HG02884 (cell line): ENCODE measurements at regions not wholly inside any gene's neighbourhood (a gene's known extent, or its start where the extent isn't known, plus 50 kb on each side); places are given as distances from the start of the nearest gene placed in this dataset.

Source experiments
- ATAC-seq: cut with Tn5 transposase; IDR thresholded peaks from one replicate; pipeline ENCODE4 v1.9.1; 2021; ENCODE audit warnings: mild to moderate bottlenecking, moderate library complexity; ENCODE audit not compliant: unreplicated experiment

DNA sequence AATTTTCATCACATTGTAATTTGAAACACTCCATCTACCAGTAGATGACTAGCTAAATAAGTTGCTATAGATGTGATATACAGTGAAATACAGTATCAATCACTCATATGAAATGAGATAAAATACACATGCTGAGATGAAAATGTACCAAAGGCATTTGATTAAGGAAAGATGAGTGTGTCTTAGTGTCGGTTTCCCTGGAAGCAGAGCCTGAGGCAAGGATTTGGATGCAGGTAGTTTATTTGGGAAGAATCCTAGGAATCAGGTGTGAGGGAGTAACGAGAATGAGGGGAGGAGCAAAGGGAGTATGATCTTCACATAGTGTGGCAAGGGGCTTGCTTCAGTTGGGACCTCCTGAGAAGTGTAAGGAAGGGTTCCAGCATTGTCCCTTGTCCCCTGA lies 188.2 kb upstream of the CTBP2 start:
- ATAC-seq = no peak

DNA sequence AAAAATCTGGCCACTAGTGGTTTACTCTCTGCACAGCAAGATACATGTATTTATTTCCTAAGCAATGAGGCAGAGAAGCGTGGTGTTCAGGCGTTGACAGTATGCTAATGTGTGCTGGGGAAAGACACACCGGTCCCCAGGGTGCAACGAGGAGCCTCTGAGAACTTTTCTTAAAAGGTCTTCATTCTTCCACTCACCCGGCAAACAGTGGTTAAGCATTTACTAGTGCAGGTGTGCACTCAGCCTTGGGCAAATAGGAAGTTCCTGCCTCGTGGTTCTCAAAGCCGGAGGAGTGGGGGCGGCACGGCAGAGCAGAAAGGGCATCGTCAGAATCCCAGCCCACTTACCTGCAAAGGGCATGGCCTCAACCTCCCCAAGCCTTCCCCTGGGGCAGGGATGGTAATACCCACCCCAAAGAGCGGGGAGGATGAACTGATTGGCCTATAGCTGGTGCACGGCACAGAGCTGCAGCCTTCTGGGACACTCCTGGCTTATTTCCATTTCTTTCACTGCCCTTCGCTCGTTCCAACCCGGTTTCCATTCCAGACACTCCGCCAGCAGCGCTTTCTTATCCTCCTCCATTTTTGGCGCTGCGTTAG lies 184.3 kb upstream of the CTBP2 start:
- ATAC-seq = peak; percentile 54

- ATAC-seq = no peak
These were observed 183.6 kb upstream of the CTBP2 start for GRCh38 chr10:125343983-125344382.

DNA sequence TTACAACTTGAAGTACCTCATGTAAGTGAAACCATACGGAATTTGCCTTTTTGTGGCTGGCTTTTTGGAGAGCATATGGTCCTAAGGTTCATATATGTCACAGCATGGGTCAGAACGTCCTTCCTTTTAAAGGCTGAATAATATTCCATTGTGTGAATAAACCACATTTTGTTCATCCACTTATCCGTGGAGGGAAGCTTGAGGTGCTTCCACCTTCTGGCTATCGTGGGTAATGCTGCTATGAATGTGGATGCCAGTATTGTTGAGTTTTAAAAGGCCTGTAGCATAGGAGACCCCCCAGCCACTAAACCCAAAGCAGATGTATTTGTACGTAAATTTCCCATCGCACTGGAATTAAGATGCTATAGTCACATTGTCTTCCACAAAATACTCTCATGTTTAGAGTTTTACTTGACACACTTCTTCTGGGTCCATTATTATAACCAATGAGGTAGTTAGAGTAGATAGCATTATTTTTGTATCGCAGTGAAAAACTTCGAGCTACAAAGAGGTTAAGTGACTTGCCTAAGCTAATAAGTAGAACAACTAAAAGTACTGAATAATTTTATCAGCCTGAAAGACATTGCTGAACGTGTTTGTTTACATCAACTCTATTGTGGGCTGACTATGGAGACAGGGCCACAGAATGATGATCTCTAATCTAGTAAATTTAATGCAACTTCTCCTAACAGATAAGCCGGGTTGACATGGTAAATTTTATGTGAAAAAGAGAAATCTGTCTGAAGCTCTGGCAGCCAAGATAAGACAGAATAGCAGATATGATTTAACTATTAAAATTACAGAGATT lies 183.0 kb upstream of the CTBP2 start:
- no peak for ATAC-seq

DNA sequence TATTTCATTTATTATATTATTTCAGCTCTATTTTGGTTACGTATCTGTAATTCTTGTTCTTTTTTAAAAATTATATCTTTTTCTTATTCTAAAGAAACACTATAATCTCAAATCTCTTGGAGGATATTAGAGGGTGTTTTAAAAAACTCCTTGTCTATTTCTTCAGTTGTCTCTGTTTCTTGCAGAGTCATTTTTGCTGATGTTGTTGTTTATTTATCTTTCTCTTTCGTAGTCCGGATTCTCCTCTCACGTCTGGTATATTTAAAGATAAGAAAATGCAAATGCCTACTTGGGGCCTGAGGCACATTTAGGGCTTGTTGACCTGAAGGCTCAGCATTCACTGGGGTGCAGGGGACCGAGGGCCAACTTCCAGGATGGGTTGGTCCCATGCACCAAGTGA lies 181.2 kb upstream of the CTBP2 start:
- no peak for ATAC-seq

DNA sequence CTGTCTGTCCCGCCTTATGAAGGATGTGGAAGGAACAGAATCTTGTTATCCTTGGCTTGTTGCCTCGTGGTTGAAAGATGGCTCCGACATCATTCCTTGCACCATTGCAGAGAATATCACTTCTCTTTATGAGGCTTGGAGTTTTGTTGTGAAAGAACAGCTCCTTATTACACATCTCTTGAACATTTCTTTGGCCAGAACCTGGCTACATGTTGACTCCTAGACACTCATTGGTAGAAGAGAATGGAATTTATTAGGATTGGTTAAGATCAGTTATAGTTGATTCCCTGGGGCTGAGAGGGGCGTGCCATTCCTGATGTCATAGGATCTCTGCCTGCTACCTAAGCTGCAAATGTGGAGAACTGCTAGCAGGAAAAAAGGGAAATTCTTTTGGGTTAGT lies 180.5 kb upstream of the CTBP2 start:
- ATAC-seq = no peak

GRCh38 chr10:125337510-125337909 lies 177.1 kb upstream of the CTBP2 start:
- ATAC-seq = no peak

DNA sequence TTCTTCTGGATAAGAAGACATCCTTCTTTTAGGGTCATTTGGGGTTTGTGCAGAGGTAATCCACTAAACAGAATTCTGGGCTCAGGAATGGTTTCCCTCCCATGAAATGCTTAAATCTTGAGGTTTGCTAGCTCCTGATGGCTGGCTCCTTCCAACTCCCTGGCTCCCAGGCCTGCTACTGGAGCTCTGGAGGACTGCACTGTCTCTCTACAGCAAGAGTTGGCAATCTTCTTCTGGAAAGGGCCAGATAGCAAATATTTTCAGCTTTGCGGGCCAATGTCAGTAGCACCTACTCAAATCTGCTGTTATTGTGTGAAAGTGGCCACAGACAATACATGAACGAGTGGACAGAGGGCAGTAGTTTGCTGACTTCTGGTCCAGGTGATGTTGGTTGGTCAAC lies 174.2 kb upstream of the CTBP2 start:
- ATAC-seq = no peak

GRCh38 chr10:125333769-125334168 lies 173.4 kb upstream of the CTBP2 start:
- no peak for ATAC-seq

GRCh38 chr10:125333209-125333591 lies 172.8 kb upstream of the CTBP2 start:
- no peak for ATAC-seq

- no peak for ATAC-seq
These were observed 172.3 kb upstream of the CTBP2 start for GRCh38 chr10:125332548-125333208.

DNA sequence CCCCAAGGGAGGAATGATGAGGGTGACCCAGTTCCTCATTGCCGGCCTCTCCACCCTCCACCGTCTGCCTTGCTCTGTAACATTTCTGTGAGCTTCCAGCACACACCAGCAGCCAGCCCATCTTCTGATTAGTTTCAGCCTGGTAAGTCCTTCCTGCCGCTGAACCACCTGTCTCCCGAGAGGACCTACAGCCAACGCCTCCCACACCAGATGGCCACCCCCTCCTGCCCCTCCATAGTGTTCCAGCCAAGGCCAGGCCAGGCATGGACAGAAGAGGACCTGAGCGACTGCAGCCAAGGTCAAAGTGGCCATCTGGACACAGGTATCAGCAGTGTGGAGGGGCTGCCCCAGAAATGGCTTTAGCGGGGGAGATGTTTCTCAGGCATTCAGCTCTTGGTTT lies 170.7 kb upstream of the CTBP2 start:
- no peak for ATAC-seq

- no peak for ATAC-seq
These were observed 168.7 kb upstream of the CTBP2 start for GRCh38 chr10:125329056-125329455.

DNA sequence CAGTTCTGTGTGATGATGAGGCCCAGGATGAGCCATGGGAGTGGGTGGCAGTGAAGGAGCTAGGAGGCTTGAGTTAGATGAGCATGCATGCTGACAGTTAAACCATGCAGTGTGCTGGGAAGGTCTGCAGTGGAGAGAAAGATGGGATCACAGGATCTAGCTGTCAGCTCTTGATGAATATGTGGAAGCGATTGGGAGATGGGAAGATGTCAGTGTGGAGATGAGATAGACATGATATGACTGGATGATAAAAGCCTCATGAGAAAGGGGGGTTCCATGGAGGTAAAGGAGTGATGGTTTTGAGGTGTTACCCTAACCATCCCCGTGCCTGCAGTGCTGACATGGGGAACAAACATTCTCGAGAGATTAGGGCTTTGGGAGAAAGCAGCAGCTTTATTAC lies 165.0 kb upstream of the CTBP2 start:
- ATAC-seq = no peak

- ATAC-seq = no peak
These were observed 156.1 kb upstream of the CTBP2 start for GRCh38 chr10:125316436-125316835.

- no peak for ATAC-seq
These were observed 140.6 kb upstream of the CTBP2 start for GRCh38 chr10:125300937-125301336.

DNA sequence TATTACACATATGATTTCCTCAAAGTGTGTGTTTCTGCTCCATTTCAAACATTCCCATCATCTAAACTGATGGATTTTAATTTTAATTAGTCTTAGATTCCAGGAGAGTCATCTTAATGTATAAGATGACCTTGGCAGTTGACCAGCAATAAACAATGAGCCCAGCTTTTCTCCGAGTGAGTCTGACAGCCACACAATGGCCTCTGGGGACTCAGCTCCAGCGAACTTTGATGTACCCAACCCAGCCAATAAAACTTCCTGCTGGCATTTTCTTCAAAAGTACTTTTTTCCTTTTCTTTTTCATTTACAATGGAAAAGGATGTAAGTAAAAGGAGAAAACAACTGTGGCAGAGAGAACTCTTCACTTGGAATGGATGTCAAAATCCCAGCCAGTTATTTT lies 139.1 kb upstream of the CTBP2 start:
- no peak for ATAC-seq

DNA sequence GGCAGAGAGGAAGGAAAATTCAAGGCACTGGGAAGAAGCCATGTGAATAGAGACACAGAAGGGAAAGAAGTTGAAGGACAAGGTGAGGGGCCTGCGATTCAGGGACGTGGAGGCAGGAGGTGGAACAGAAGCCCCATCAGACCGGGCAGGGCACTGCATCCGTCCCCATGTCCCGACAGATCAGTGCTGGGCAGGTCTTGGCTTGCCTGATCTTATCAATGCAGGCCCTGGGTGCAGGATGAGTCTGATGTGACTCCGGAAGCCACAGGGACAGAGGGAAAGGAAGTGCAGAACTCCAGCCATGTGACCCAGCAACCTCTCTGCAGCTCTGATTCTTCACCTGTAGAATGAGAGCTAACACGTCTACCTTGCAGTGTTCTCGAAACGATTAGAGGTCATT lies 136.2 kb upstream of the CTBP2 start:
- no peak for ATAC-seq

DNA sequence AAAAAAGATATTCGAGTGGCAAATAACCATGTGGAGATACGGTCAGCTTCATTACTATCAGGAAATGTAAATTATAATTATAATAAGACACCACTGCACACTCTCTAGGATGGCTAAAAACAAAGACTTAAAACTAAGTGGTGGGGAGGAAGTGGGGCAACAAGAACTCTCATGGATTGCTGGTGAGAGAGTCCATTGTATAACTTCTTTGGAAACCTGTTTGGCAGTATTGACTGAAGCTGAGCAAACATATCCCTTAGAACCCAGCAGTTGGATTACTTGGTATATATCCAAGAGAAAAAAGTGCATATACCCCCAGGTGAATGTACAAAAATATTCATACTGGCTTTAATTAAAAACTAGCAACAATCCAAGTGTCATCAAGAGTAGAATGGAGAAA lies 133.7 kb upstream of the CTBP2 start:
- no peak for ATAC-seq

- ATAC-seq = no peak
These were observed 131.5 kb upstream of the CTBP2 start for GRCh38 chr10:125291836-125292235.

- no peak for ATAC-seq
These were observed 129.1 kb upstream of the CTBP2 start for GRCh38 chr10:125289461-125289860.

DNA sequence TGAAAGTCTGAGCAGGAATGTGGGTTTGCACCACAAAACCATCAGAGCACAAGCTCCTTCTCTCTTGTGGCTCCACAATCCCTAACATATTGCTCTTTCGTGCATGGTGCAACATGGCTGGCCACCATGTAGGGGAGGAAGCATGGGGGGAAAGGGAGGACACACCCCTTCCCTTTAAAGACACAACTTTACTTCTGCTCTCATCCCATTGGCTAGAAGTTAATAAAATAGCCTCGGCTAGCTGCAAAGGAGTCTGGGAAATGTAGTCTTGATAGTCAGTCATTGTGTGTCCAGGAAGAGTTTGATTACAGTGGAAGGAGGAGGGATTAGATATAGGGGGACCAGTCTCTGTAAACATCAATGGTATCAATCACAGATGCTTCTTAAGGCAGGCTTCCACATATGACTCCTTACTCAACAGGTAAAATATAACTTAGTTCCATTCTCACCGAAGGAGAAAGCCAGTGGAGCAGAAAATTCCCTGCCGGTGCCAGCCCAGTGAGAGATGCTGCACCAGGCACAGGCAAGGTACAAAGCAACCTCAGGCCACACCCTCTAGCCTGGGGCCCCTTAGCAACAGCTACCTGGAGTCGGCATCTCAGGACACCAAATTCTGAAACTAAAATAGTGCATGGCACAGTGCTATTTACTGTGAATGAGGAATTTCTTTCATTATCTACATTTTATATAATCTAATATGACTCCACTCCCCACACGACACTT lies 124.7 kb upstream of the CTBP2 start:
- ATAC-seq = no peak
